ENCODE measurements at regions not wholly inside any gene's neighbourhood (a gene's known extent, or its start where the extent isn't known, plus 50 kb on each side); places are given as distances from the start of the nearest gene placed in this dataset.

DNA sequence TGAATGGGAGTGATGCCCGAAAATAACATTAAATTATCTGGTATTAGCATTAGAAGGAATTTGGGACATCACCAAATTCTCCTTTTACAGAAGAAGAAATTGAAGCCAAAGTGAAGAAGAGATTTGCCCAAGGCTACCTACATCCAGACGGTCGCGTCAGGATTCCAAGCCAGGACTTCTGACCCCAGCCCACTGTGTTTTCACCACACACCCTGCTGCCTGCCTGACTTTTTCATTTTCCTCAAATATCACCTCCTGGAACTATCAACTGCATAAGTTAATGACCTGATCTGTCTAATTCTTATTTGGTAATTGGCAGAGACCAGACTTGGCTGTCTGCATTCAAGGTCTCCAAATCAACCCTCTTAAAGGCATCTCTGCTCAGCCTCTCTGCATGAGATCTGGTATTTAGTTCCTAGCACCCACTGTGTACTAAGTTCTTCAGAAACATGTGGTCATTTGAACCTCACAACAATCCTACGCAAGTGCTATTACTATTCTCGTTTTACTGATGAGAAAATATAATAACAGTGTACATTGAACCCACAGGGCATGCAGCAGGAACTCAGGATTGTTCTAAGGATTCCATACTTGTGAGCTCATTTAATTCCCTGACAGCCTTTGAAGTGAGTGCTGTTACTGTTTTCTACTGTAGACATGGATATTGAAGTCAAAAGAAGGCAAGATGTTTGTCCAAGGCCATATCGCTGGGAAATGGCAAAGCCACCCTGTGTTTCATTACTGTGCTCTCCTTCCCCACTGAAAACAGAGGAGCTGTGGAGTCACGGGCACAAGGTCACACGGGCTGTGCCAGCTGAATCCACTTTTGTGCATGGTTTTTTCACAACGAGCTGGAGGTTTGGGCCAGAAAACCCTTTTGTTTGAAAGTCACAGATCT lies 195.2 kb upstream of the C1QTNF7 start:
- DNase-seq: no peak

DNA sequence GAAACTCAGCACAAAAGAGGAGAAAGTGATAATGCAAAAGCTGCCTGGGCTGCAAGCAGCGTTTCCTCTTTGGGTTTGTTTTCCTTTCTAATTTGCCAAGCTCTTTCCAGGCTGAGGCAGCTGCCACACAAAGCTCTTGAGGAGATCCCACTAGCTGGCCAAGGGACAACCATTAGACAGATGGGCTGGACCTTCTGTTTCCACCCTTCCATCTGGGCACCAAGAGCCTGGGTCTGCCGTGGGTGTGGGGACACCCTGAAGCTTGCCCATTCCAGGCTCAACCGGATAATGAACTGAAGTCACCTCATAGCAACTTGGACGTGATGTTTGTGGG lies 194.6 kb upstream of the C1QTNF7 start:
- no peak for DNase-seq

- DNase-seq: no peak
Observed at GRCh38 chr4:15233626-15234025, 194.2 kb upstream of the C1QTNF7 start.

DNA sequence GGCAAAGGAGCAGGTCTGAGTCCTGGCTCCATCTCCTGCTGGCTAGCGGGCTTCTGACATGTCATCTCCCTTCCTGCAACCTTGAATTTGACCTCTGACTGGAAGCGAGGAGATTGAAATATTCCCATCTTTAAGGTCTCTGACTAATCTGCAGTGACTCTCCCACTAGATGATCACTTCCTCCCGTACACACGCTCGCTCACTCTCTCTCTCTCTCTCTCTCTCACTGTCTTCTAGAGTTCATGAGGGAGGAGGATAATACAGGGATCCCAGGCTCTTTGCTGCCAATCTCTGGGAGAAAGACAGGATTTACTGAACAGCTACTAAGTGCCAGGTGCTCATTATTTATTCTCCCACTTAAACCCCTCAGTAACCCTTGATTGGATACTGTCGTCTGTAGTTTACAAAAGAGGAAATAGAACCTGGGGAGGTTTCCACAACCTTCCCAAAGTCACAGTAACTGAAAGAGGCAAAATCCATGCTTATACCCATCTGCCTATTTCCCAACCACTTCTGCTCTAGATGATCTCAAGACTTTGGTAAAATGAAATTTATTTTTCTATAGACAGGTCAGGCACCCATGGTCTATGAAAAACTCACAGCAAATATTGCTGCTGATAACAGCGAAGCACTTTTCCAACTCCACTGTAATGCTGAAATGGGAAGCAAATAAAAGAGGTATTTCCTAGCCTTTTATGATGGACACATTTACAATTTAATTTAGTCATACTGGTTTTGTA lies 193.5 kb upstream of the C1QTNF7 start:
- no peak for DNase-seq

DNA sequence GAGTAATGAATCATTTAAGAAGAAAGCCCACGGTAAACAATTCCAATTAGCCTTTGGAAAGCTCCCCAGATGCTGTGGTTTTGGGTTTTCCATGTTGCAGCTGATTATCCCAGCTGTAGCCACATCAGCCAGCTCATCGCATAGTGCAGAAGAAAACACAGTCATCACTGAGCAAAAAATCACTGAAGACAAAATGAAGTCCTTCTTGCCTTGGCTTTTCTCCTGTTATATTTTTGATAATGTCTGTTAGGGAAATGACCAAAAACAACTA lies 193.0 kb upstream of the C1QTNF7 start:
- DNase-seq: no peak

DNA sequence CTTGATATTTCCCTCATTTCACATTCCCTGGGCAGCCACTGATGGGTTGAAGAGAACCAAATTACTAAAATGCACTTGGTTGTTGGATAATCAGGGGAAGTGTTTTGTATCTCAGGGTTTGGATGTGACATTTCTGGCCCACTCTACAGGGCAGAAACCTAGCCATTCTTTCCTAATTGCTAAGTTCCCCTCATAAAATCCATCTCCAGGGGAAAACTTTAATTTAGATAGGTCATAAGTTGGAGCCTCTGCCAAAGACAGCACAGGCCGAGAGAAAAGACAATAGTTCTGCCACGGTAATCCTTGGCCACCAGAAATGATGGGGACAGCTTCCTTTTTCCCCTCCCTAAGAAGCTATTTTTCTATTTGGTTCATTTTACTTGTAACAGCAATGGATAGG lies 192.7 kb upstream of the C1QTNF7 start:
- no peak for DNase-seq

DNA sequence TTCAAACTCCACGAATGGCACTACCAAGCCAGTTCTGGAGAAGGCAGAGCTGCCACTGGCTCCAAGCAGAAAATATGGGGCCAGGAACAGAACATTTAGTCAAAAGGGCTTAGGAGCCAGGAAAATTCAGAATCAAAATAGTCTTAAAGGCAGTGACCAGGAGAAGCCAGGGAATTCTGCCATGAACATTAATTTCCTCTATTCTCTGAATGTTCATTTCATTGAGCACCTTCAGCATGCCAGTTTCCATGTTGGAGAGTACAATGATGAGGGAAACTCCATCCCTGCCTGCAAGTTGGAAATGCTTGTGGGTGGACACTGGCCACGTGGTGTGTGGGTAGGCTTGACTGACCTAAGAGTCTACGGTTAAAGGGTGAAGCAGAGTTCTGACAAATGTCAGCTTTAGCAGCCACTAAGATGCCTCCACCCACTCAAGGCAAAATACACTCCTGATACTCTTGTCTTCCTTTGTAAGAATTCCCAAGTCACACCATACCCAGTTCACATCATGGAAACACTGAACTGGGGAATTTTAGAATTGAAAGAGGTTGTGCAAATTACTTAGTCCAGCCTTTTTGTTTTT lies 190.1 kb upstream of the C1QTNF7 start:
- DNase-seq: no peak

GRCh38 chr4:15238720-15239119 lies 189.1 kb upstream of the C1QTNF7 start:
- DNase-seq: no peak

DNA sequence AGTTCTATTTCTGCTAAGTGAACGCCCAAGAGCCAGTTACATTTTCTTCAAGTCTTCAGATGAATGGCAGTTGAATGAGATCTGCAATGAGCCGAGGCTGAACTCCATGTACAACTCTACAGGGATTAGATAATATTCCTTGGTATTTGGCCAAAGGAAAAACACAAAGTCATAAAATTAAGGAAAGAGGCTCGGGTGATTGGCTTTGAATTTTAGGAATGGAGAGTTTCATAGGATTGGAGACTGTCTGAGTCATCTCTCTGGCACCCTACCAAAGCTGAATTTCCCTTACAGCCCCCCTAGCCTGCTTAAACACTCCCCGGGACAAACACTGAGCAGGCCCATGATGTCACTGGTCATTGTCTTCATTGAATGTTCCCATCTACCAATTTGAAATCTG lies 188.0 kb upstream of the C1QTNF7 start:
- no peak for DNase-seq

DNA sequence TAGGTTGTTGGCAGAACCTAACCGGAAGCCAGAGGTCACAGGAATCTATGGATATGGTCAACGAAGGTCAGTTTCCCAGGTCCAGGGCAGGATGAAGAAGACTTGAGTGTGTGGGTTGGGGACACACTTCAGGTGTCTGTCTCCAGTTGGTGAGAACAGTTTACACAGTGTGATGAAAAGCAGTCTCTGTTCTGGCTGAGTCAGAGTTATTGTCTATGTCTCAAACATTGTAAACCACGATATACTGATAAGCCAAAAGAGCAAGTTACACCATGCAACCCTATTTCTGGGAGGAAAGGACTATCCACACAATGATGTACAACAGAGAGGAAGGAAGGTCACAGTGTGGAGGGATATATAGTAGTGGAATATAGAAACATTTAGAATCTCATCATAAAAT lies 187.1 kb upstream of the C1QTNF7 start:
- DNase-seq: no peak

- no peak for DNase-seq
Observed at GRCh38 chr4:15242021-15242420, 185.8 kb upstream of the C1QTNF7 start.

GRCh38 chr4:15244354-15244753 lies 183.5 kb upstream of the C1QTNF7 start:
- no peak for DNase-seq

DNA sequence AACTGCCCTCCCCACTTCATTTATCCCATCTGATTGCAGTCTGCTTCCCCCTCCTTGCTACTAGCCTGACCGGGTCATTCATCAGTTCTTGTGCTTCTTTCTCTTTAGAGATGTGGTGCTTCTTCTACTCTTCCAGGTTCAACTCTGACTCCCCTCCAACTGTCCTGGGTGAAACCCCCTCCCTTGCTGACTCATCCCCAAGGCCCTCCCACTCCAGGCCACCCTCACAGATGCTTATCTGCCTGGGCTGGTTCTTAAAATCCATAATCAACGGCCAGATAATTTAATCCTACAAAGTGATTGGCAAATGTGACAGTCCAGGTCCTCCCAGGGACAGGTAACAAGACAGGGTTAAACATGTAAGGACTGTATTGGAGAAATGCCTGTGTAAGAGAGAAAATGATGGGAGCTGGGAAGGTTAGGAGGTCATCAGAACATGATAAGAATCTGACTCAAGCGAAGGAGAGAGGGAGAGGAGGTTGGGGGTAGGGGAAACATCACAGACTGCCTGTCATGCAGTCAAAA lies 182.8 kb upstream of the C1QTNF7 start:
- DNase-seq: no peak

DNA sequence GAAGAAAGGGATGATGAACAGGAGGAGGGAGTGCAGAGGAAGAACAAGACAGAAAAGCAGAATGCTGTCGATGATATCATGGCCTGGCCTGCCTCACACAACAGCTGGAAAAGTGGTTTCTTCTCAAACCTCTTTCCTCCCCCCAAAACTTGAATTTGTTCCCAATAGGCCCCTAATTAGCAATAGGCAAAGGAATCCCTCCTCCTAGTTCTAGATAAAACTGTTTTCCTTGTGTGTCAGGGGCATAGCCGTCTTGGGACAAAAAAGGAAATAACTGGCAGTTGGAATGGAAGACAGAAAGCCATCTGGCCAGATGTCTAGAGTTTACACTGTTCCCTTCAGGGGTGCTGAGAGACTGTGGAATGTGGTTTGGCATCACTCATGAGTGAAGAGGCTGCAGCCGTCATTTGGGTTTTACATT lies 177.8 kb upstream of the C1QTNF7 start:
- DNase-seq: no peak

DNA sequence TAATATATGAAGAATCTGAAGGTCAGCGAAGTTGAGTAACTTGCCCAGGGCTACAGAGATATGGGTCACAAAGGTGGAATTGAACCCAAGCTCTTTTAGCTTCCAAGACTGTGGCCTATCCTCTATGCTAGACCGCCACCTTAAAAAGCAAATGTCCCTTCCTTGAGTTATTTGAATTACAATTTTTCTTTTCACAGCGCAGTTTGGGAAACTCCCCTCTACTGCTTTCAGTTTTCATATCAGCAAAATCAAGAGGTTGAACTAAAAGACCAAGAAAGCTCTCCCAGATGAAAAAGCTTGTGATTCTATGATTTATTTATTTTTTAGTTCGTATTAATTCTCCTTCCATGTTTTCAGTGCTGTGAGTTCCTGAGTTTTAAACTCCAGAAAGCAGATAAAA lies 174.5 kb upstream of the C1QTNF7 start:
- DNase-seq: no peak

GRCh38 chr4:15254236-15254880 lies 173.5 kb upstream of the C1QTNF7 start:
- DNase-seq: no peak

- no peak for DNase-seq
Observed at GRCh38 chr4:15255537-15255936, 172.3 kb upstream of the C1QTNF7 start.

GRCh38 chr4:15260758-15261157 lies 167.1 kb upstream of the C1QTNF7 start:
- no peak for DNase-seq

DNA sequence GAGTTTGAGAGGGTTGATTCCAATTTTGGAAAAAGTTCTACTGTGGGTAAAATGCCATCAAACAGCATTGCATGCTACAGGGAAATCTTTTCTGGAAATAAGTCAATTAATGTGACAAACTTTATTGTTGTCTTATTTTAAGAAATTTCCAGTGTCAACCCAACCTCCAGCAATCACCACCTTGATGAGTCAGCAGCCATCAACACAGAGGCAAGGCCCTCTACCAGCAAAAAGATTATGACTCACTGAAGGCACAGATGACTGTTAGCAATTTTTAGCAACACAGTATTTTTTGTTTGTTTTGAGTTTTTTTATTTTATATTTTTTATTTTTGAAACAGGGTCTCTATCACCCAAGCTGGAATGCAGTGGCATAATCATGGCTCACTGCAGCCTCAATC lies 165.4 kb upstream of the C1QTNF7 start:
- no peak for DNase-seq

GRCh38 chr4:15270201-15270600 lies 157.6 kb upstream of the C1QTNF7 start:
- no peak for DNase-seq

GRCh38 chr4:15286041-15286440 lies 141.8 kb upstream of the C1QTNF7 start:
- DNase-seq: no peak

GRCh38 chr4:15291122-15291521 lies 136.7 kb upstream of the C1QTNF7 start:
- no peak for DNase-seq

DNA sequence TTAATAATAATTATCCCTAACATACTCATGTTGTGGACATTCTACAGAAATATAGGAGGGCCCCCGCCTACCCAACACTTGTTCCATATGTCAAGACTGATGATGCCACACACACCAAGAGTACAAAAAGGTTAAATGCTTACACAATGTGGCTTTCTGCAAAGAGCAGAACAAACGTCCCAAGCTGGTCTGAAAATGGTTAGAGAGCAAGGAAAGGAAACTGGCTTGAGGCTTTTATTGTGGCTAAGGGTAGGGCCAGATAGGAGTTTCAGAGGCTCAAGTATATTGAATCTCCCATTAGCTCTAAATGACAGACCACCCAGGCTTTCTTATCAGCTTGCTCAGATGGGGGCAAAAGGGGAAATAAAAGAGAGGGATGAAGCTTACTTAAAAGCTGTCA lies 134.1 kb upstream of the C1QTNF7 start:
- no peak for DNase-seq

GRCh38 chr4:15294202-15294601 lies 133.6 kb upstream of the C1QTNF7 start:
- DNase-seq: no peak
